ENCODE measurements at regions not wholly inside any gene's neighbourhood (a gene's known extent, or its start where the extent isn't known, plus 50 kb on each side); places are given as distances from the start of the nearest gene placed in this dataset.

- DNase-seq = no peak
These were observed 348.7 kb upstream of the TBL1XR1 start for GRCh38 chr3:177545964-177546363.

- DNase-seq = no peak
These were observed 350.5 kb upstream of the TBL1XR1 start for GRCh38 chr3:177547711-177548350.

GRCh38 chr3:177550667-177551066, 353.4 kb upstream of the TBL1XR1 start:
- DNase-seq = no peak

- DNase-seq = no peak
These were observed 354.2 kb upstream of the TBL1XR1 start for GRCh38 chr3:177551431-177551836.

- DNase-seq = peak in 1 of 2 experiments; percentile 14
These were observed 354.8 kb upstream of the TBL1XR1 start for GRCh38 chr3:177552051-177552450.

GRCh38 chr3:177553012-177553411, 355.7 kb upstream of the TBL1XR1 start:
- DNase-seq = no peak

GRCh38 chr3:177553579-177553978, 356.3 kb upstream of the TBL1XR1 start:
- no peak for DNase-seq

GRCh38 chr3:177554895-177555759, 357.8 kb upstream of the TBL1XR1 start:
- DNase-seq = no peak

- DNase-seq = no peak
These were observed 360.3 kb upstream of the TBL1XR1 start for GRCh38 chr3:177557548-177557947.

- DNase-seq = no peak
These were observed 364.1 kb upstream of the TBL1XR1 start for GRCh38 chr3:177561365-177561764.

GRCh38 chr3:177561769-177562392, 364.6 kb upstream of the TBL1XR1 start:
- no peak for DNase-seq

GRCh38 chr3:177563243-177563780, 366.0 kb upstream of the TBL1XR1 start:
- DNase-seq = no peak

- no peak for DNase-seq
These were observed 366.5 kb upstream of the TBL1XR1 start for GRCh38 chr3:177563792-177564191.

GRCh38 chr3:177565981-177566380, 368.7 kb upstream of the TBL1XR1 start:
- DNase-seq = no peak

- no peak for DNase-seq
These were observed 370.6 kb upstream of the TBL1XR1 start for GRCh38 chr3:177567833-177568232.

GRCh38 chr3:177569193-177569592, 371.9 kb upstream of the TBL1XR1 start:
- no peak for DNase-seq

GRCh38 chr3:177569875-177570657, 372.8 kb upstream of the TBL1XR1 start:
- no peak for DNase-seq

GRCh38 chr3:177571271-177571943, 374.1 kb upstream of the TBL1XR1 start:
- no peak for DNase-seq

- no peak for DNase-seq
These were observed 374.6 kb upstream of the TBL1XR1 start for GRCh38 chr3:177571944-177572315.

- DNase-seq = no peak
These were observed 377.1 kb upstream of the TBL1XR1 start for GRCh38 chr3:177574222-177574856.

GRCh38 chr3:177576746-177577145, 379.5 kb upstream of the TBL1XR1 start:
- no peak for DNase-seq

- no peak for DNase-seq
These were observed 381.2 kb upstream of the TBL1XR1 start for GRCh38 chr3:177578488-177578887.

All from Kasumi-1 (cell line).